Activated naive CD8-positive, alpha-beta T cell treated with anti-CD3 and anti-CD28 coated beads, Interleukin-2, amount 50 U/mL, for 16 hours (primary cell): ENCODE measurements at regions not wholly inside any gene's neighbourhood (a gene's known extent, or its start where the extent isn't known, plus 50 kb on each side); places are given as distances from the start of the nearest gene placed in this dataset.

Experiments
- DNase-seq: peaks from one replicate; pipeline ENCODE4 v3.0.0-alpha.2; 2020; ENCODE audit warnings: low read depth, low spot score

- DNase-seq, result no peak
Observed at GRCh38 chr11:116507016-116507415, 265.8 kb downstream of the BUD13 start.

- no peak for DNase-seq
Observed at GRCh38 chr11:116506263-116506825, 266.4 kb downstream of the BUD13 start.

GRCh38 chr11:116505298-116506262 is 267.2 kb downstream of the BUD13 start:
- DNase-seq, result no peak

- DNase-seq, result no peak
Observed at GRCh38 chr11:116504541-116505297, 268.1 kb downstream of the BUD13 start.

GRCh38 chr11:116503216-116504160 is 269.3 kb downstream of the BUD13 start:
- DNase-seq, result no peak

GRCh38 chr11:116502641-116503061 is 270.1 kb downstream of the BUD13 start:
- no peak for DNase-seq

GRCh38 chr11:116501728-116502127 is 271.1 kb downstream of the BUD13 start:
- DNase-seq, result no peak

GRCh38 chr11:116500947-116501602 is 271.7 kb downstream of the BUD13 start:
- no peak for DNase-seq

GRCh38 chr11:116500026-116500946 is 272.5 kb downstream of the BUD13 start:
- no peak for DNase-seq

- no peak for DNase-seq
Observed at GRCh38 chr11:116499396-116500003, 273.3 kb downstream of the BUD13 start.

GRCh38 chr11:116498161-116498560 is 274.6 kb downstream of the BUD13 start:
- no peak for DNase-seq

GRCh38 chr11:116492600-116492999 is 280.2 kb downstream of the BUD13 start:
- no peak for DNase-seq

- no peak for DNase-seq
Observed at GRCh38 chr11:116488836-116489389, 283.9 kb downstream of the BUD13 start.

GRCh38 chr11:116485425-116485824 is 287.4 kb downstream of the BUD13 start:
- DNase-seq, result no peak

- no peak for DNase-seq
Observed at GRCh38 chr11:116482716-116483115, 290.1 kb downstream of the BUD13 start.

GRCh38 chr11:116481126-116481675 is 291.6 kb downstream of the BUD13 start:
- DNase-seq, result no peak

GRCh38 chr11:116478669-116479668 is 293.8 kb downstream of the BUD13 start:
- no peak for DNase-seq
